NB4 (cell line): ENCODE measurements at regions not wholly inside any gene's neighbourhood (a gene's known extent, or its start where the extent isn't known, plus 50 kb on each side); places are given as distances from the start of the nearest gene placed in this dataset.

Source experiments
- POLR2A ChIP-seq: IDR thresholded peaks from 2 replicates; pipeline ENCODE4 v1.6.1; 2011; ENCODE audit warnings: mild to moderate bottlenecking; ENCODE audit not compliant: insufficient read length; ENCODE audit errors: extremely low read depth
- TF ChIP-seq, protein P1 (sequence below): IDR thresholded peaks from one replicate; pipeline ENCODE4 v1.5.1; 2012; ENCODE audit warnings: low read depth, low read length
- TF ChIP-seq, protein P2 (sequence below): IDR thresholded peaks from 2 replicates; pipeline ENCODE4 v1.6.1; 2011; ENCODE audit warnings: low read depth, low read length

DNA sequence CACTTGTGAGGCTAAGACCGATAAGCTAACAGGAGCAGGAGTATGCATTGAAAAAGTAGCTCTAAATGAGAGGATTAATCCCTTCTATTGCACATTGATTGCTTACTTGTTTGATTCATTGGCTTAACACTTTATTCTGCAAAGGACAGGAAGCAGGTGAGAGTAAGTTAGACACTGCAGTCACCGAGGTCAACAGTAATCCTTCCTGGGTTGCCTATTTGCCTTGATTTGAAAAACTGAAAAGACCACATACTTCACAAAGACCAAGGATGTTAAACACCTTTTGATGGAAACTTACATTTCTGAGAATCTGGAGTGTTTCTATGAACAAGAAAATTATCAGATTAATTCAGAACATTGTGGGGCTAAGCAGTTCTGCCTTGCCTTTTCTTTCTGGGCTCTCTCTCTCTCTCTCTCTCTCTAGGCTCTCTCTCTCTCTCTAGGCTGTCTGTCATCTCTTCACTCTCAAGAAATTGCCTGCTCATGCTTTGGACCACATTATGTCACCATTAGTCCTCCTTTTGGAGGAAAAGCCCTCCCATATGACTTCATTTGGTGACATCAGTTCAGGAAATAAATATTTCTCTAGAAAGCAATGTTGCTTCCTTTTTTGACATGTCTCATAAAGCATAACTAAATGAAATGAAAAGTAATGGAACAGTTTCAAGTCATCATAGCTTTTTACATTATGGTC is 103.8 kb downstream of the TNFSF18 start:
- TF ChIP-seq, protein P1, sequence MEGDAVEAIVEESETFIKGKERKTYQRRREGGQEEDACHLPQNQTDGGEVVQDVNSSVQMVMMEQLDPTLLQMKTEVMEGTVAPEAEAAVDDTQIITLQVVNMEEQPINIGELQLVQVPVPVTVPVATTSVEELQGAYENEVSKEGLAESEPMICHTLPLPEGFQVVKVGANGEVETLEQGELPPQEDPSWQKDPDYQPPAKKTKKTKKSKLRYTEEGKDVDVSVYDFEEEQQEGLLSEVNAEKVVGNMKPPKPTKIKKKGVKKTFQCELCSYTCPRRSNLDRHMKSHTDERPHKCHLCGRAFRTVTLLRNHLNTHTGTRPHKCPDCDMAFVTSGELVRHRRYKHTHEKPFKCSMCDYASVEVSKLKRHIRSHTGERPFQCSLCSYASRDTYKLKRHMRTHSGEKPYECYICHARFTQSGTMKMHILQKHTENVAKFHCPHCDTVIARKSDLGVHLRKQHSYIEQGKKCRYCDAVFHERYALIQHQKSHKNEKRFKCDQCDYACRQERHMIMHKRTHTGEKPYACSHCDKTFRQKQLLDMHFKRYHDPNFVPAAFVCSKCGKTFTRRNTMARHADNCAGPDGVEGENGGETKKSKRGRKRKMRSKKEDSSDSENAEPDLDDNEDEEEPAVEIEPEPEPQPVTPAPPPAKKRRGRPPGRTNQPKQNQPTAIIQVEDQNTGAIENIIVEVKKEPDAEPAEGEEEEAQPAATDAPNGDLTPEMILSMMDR, result no peak
- TF ChIP-seq POLR2A, result no peak
- TF ChIP-seq, protein P2, sequence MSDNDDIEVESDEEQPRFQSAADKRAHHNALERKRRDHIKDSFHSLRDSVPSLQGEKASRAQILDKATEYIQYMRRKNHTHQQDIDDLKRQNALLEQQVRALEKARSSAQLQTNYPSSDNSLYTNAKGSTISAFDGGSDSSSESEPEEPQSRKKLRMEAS, result no peak
